GM21786 (cell line): ENCODE measurements at regions not wholly inside any gene's neighbourhood (a gene's known extent, or its start where the extent isn't known, plus 50 kb on each side); places are given as distances from the start of the nearest gene placed in this dataset.

ENCODE experiments used
- ATAC-seq: cut with Tn5 transposase; IDR thresholded peaks from one replicate; pipeline ENCODE4 v1.9.1; 2021; ENCODE audit not compliant: unreplicated experiment

DNA sequence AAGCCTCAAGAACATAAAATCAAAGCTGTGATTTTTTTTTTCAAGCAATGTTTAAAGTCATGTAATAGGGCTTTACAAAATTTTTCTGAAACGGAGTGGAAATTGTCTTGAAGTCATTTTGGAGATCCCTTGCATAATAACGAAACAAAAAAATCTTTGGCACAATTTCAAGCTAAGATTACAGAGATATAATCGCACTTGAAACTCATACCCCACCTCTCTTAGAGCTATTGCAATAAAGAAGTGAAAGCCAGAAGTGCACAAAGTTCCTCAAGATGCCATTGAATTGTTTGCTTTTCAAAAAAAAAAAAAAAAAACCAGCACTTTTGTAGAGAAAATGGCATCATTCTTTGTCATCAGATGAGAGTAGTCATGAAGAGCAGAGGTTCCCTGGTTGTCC, 152.3 kb downstream of the PAX3 start:
- no peak for ATAC-seq

DNA sequence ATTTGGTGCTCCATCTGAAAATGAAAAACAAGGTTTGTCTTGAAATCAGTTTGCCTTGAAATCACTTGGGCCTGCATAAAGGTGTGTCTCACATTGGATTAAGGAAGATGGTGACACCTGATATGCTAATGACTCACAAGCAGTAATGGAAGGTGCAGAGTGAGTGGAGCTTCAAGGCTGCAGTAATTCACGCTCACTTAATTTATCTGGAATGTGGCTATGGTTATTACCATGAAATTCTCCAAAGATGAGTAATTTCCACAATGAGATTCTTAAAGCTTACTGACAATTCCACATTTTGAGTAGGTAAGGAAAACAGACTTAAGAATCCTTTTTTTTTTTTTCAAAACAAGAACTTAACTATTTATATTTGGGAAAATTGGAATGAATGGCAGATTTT, 156.8 kb downstream of the PAX3 start:
- ATAC-seq, result no peak

DNA sequence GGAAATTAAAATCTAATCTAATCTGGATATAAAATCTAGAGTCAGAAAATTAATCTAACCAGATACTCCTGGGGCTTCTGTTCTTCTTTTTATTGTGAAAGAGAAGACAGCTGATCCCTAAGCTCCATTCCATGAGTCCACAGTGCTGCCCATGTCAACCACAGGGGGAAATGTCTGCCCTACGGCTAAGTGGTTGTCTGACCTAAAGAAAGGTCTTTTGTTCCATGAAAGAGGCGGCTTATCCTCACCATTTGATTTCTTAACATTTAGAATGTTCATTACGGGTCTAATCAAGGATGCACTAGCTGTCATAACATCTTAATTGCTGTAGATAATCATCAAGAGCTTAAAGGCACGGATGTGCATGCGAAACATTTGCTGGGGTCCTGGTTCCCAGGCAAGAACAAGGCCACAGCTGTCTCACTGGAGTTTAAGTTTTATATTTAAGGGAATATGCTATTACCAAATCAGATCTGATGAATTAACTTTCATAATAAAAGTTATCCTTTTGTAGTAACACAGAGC, 162.6 kb downstream of the PAX3 start:
- ATAC-seq, result no peak

DNA sequence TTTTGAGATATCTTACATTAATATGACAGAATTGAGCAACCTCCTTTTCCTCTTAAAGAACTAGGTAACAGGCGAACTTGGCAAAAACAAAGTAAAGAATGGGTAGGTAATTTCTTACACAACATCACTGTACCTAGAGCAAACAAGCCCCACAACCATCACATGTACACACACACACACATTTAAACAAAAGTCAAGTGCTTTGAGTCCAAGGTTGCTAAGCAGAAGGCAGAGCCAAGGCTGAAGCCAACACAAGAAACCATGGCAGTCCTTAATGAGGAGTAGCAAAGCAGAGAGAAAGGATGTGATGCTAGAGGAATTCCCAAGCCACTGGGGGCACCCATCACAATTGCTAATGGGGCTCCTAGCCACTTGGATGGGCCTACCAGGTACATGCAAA, 164.1 kb downstream of the PAX3 start:
- no peak for ATAC-seq

DNA sequence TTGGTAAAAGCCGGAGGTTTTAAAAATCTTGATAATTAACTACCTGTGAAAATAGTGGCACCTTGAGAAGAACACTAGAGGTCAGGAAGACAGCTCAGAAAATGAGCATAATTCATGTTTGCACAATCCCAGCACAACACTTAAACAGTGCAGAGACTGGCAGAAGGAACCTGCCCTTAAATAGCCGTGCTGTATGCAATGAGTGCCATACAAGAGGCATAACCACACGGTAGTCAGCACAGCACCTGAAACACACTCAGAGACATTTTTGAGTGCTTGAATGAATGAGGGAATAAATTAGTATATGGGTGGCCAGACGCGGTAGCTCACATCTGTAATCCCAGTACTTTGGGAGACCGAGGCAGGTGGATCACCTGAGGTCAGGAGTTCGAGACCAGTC, 164.9 kb downstream of the PAX3 start:
- ATAC-seq, result no peak

- ATAC-seq, result no peak
Observed at GRCh38 chr2:222130855-222131254, 167.9 kb downstream of the PAX3 start.

DNA sequence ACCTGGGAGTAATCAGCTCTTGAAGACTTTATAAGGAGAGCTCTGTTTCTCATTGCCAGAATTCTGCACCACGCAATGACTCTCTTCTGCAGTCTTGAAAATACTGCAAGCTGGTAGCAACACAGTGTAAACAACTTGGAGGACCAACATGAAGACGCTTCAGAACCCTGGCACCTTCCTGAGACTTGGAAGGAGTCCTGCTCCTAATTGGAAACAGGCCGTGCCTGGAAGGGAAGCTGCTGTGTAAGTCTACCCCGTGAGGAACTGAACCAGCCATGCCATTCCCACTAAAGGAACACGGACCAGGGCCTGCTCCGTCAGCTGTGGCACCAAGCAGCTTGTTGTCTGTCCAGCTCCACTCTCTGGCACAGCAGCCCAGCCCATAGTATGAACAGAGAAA, 171.1 kb downstream of the PAX3 start:
- no peak for ATAC-seq

GRCh38 chr2:222120933-222121332, 177.9 kb downstream of the PAX3 start:
- ATAC-seq, result no peak

GRCh38 chr2:222115296-222115695, 183.5 kb downstream of the PAX3 start:
- no peak for ATAC-seq

- ATAC-seq, result no peak
Observed at GRCh38 chr2:222108957-222109585, 189.7 kb downstream of the PAX3 start.

DNA sequence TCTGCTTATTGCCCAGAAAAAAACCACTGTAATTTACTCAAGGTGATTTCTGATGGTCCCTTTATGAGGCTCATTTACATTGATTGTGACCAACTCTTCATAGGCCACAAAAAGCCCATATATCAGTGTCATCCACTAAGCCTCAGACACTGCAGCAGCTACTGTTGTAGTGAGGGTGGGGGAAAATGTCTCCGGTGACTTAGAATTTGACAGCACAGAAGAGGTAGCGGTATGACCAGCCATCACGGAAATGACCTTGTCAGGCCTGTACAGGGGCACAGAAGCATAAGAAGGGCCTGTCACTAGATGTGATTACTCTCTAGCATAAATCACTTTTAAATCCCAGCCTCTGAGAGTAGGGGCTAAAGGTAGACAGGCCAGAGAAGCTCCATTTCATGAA, 190.3 kb downstream of the PAX3 start:
- no peak for ATAC-seq

- no peak for ATAC-seq
Observed at GRCh38 chr2:222105046-222105445, 193.8 kb downstream of the PAX3 start.

DNA sequence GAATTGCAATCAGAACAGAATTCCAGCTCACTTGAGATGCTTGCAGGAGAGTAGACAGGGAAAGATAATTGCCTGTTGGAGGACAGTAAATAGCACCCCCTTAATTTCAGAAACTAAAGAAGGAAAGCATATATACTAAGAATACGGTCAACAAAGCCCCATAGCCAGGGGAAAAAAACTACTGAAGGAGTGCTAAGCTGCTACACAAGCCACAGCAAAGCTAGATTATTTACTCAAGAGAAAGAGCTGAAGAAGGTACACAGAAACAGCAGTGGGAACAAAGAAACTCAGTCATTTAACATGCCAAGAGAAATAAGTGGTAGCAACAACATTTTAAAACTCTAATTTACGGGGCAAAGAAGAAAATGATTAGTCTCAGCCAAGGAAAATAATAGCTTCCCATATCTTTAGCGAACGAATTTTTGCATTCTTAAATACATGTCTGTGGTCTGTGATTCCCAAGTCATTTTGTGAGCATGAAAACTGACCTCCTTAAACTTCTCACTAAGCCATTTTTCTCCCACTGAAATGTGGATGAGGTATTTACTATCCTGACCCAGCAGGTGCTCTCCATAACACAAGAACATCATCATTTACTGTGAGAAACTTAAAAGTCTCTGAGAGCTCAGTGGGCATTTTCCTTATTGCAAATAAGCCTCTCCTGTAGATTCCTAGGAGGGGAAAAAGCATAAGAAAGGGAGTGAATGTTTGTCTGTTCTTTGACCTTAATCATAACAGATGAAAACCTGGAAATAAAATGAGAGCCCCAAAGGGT, 196.0 kb downstream of the PAX3 start:
- ATAC-seq, result no peak

DNA sequence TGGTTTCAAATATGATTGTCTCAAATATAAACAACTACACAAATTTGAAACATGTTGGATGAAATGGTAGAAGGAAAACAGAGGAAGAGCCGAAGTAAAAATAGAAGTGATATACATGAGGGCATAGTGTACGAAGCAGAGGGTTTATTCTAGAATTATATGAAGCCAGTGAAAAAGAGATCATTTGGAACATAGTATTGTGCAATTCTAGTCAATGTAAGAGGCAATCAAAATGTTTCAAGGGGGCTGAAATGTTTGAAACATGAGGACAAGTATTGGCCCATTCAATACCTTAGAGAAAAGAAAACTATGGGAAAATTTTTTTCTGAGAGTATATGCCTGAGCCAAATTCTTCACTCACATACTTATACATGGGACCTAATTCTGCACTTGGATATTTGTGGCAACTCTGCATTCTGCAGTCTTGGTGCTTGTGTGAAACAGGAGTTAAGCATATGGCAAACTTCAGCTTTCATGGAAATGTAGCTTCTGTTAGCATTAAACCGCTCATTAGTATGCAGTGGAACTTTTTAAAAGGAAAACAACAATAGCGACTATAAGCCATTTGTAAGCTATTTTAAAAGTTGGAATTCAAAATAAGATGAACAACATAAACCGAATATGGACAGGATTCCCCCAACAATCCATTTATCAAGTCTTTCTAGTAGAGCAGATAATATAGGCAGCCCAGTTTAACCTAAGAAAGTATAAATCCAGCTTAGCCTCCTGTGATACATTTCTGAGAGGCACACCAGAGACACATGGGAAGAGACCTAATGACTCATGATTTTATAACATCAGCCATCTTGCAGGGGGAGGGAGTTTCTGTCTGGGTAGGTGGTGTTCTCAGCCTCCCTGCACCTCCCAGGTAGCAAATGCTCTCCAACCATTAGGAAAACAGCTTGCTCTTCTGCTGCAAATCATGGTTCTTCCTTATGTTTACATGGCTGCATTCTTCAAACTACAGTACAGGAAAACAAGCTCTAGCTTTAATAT, 197.8 kb downstream of the PAX3 start:
- no peak for ATAC-seq

GRCh38 chr2:222088561-222088960, 210.2 kb downstream of the PAX3 start:
- no peak for ATAC-seq

- no peak for ATAC-seq
Observed at GRCh38 chr2:222087998-222088397, 210.8 kb downstream of the PAX3 start.

DNA sequence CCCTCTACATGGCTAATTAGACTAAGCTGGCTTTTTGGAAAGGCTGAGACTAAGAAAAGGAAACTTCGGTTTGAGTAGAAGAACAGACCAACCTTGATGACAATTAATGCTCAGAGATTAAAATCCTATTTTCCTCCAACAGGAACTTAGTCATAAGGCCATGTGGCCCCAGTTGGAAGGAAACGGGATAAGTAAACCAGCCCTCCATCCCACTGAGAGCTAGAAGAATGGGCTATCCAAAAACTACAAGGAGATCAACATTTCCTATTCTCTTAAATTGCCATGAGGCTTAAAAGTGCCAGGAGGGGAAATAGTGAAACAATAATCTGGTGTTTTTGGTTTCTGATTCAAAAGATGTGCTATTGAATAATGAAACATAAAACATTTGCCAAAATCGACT, 216.6 kb downstream of the PAX3 start:
- no peak for ATAC-seq

GRCh38 chr2:222080141-222080540, 218.7 kb downstream of the PAX3 start:
- no peak for ATAC-seq

DNA sequence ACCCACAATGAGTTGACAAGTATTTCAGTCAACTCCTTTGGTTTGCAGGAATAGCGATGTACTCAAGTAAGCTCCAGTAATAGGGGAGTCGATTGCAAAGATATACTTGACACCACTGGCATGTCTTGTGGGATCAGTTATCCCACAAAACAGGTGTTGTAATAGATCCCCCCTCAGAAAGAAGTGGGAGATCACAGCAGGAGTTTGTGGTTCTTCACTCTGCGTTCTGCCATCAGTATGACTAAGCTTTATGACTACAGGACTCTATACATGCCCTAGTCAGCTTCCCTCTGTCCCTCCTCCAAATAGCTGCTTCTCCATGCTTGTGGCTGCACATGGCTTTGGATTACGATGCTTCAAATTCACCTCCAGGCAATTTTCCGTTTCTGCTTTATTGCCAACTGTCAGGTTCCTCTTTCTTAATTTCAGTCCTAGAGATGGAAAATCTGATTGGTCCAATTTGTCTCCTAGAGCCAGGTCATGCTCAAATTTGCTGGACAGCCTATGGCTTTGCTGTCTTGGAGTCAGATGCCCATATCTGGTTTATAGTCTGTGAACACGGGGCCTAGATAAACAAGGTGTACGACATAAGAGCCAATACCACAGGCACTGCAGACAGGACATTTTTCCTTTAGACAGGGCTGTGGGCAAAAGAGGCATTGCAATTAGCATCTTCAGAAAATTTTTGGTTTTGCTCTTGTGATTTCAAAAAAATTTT, 221.7 kb downstream of the PAX3 start:
- ATAC-seq, result no peak

DNA sequence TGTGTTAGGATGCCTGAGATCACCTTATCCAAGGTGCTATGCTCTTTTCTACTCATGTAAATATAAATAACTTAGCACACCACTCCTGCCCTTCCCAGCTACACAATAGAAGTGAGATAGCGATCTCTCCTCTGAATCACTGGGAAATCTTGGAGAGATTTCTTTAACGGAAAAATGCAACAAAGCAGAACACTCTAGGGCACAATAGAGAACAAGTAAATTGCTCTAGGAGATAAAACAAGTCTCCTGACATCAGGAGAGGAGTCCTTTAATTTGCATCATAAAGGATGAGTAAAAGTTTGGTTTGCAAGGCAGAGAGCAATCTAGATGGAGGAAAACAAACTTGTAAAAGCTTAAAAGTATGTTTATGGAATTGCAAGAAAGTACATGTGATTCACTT, 224.1 kb downstream of the PAX3 start:
- ATAC-seq, result no peak

- ATAC-seq, result no peak
Observed at GRCh38 chr2:222071911-222072310, 226.9 kb downstream of the PAX3 start.
